Stimulated activated CD8-positive, alpha-beta memory T cell treated with anti-CD3 and anti-CD28 coated beads, Interleukin-12 subunit alpha, Interleukin-12 subunit beta, amount 100 ng/mL, for 24 hours (primary cell): ENCODE measurements at regions not wholly inside any gene's neighbourhood (a gene's known extent, or its start where the extent isn't known, plus 50 kb on each side); places are given as distances from the start of the nearest gene placed in this dataset.
"Not testable (repeated sequence)": the region's sequence is repeated elsewhere in the genome, so short reads cannot be mapped to it uniquely, and the experiment has no call there.

Source experiments
- DNase-seq: peaks from one replicate; pipeline ENCODE4 v3.0.0-alpha.2; 2020; ENCODE audit errors: extremely low read depth

DNA sequence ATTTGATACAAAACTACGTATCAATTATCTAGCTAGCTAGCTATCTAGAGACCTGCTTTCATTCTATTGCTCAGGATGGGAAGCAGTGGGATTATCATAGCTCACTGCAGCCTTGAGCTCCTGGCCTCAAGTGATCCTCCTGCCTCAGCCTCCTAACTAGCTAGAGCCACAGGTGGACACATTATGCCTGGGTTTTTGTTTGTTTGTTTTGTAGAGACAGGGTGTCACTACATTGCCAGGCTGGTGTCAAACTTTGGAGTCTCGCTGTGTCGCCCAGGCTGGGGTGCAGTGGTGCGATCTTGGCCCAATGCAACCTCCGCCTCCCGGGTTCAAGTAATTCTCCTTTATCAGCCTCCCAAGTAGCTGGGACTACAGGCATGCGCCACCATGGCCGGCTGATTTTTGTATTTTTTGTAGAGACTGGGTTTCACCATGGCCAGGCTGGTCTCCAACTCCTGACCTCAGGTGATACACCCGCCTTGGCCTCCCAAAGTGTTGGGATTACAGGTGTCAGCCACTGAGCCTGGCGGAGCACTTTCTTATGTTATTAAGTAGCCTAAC, 122.5 kb upstream of the FBXO28 start:
- not testable (repeated sequence) for DNase-seq

DNA sequence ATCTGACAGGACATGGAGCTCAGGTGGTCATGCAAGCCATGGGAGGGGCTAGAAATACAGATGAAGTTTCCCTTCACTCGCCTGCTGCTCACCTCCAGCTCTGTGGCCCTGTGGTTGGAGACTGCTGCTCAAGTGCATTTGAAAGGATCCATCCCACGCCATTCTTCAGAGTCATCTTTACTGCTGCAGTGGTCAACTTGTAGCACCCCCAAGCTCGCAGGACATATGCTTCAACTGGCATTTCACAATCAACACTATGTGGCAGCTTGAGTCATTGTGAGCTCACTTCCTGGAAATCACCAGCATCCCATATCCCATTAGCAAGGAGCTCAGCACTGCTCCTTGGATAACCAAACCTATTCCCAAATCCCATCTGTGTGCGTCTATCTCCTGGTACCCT, 116.2 kb upstream of the TP53BP2 start:
- not testable (repeated sequence) for DNase-seq

- not testable (repeated sequence) for DNase-seq
Observed at GRCh38 chr1:223952801-223953200, 107.1 kb upstream of the TP53BP2 start.

DNA sequence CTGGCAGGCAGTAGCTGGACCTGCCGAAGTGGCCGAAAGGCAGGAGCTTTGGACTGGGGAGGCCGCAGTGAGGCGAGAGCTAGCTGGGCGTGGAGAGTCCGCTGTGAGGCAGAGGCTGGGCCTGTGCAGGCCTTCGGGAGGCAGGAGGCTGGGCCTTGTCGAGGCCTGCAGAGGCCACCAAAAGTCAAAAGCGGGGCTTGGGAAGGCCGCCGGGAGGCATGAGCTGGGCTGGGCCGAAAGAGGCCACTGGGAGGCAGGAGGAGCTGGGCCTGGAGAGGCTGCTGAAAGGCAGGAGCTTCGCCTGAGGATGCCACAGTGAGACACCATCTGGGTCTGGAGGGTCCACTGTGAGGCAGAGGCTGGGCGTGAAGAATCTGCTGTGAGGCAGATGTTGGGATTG, 105.8 kb upstream of the TP53BP2 start:
- not testable (repeated sequence) for DNase-seq

GRCh38 chr1:223949944-223950343, 104.2 kb upstream of the TP53BP2 start:
- DNase-seq: not testable (repeated sequence)

GRCh38 chr1:223948041-223948440, 102.3 kb upstream of the TP53BP2 start:
- DNase-seq: not testable (repeated sequence)

DNA sequence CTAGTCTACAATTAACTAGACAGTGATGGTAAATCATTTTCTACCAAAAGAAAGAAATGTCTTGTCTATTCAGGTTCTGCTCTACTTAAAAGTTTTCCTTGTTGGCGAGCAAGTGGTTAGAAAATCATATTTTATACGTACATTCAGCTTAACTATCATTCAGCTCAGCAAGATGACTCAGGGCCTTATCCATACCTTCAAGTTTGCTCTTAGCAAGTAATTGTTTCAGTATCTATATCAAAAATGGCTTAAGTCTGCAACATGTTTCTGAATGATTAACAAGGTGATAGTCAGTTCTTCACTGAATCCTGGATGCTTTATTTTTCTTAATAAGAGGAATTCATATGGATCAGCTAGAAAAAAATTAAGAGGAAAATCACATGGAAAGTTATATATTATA, 90.8 kb upstream of the TP53BP2 start:
- DNase-seq: not testable (repeated sequence)

- not testable (repeated sequence) for DNase-seq
Observed at GRCh38 chr1:223931476-223931875, 85.7 kb upstream of the TP53BP2 start.

GRCh38 chr1:223920805-223921204, 75.1 kb upstream of the TP53BP2 start:
- DNase-seq: not testable (repeated sequence)

- not testable (repeated sequence) for DNase-seq
Observed at GRCh38 chr1:223915476-223915875, 69.7 kb upstream of the TP53BP2 start.

DNA sequence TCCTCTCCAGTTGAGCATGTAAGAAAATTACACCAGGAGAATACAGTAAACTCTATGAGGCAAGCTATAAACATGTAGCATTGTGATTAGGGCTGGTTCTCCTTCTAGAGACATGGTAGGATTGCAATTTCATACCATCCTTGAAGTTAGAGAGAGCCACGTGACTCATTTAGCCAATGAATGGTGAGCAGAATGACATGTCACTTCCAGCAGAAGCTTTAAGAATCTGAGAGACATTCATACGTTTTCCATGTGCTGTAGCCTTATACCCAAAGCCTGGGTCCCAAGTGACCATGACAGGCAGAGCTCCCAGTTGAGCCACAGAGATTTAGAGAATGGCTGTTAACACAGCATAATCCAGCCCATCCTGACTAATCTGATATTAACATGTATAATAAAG, 68.0 kb upstream of the TP53BP2 start:
- DNase-seq: not testable (repeated sequence)

GRCh38 chr1:223907943-223908587, 62.3 kb upstream of the TP53BP2 start:
- not testable (repeated sequence) for DNase-seq

- DNase-seq: not testable (repeated sequence)
Observed at GRCh38 chr1:223903221-223903620, 57.5 kb upstream of the TP53BP2 start.

DNA sequence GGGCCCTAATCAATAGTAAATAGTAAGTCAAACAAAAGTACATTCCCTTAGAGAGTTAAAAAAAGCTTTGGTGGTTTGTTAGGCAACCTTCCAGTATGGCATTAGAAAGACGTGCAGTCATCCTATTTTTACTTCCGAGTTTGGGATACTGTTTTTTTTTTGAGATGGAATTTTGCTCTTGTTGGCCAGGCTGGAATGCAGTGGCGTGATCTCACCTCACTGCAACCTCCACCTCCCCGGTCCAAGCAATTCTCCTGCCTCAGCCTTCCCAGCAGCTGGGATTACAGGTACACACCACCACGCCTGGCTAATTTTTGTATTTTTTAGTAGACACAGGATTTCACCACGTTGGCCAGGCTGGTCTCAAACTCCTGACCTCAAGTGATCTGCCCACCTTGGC, 54.0 kb upstream of the TP53BP2 start:
- not testable (repeated sequence) for DNase-seq

GRCh38 chr1:223897097-223897496, 51.4 kb upstream of the TP53BP2 start:
- DNase-seq: not testable (repeated sequence)

DNA sequence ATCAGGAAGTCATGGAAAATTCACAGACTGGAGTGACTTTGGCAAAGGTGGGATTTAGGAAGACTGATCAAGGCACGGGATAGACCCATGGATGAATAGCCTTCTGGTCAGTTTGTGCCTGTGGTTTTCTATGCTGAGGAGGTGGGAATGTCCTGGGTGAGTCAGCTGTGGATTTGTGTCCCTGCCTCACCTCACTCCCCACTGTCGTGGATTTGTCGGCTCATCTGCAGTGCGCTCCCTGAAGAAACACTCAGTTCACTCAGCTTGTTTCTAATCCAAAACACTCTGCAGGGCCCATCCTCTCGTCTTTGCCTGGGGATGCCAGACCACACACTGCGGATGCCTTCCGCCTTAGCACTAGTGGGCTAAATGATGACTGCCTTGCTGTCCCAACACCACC, 50.2 kb upstream of the TP53BP2 start:
- not testable (repeated sequence) for DNase-seq
